Mesendoderm (in vitro differentiated cells): ENCODE measurements at regions not wholly inside any gene's neighbourhood (a gene's known extent, or its start where the extent isn't known, plus 50 kb on each side); places are given as distances from the start of the nearest gene placed in this dataset.

Experiments used
- DNase-seq: peaks from one replicate; pipeline ENCODE4 v3.0.0; 2013
- H2AK5ac ChIP-seq: 2 replicates; pipeline ENCODE4 v1.6.1; 2013; ENCODE audit warnings: low read length, inconsistent platforms
- H2BK120ac ChIP-seq: 2 replicates; pipeline ENCODE4 v1.6.1; 2013; ENCODE audit warnings: low read depth, mild to moderate bottlenecking, low read length, moderate library complexity, mixed read lengths
- H2BK15ac ChIP-seq: replicated peaks from 2 replicates; pipeline ENCODE4 v1.6.1; 2013; ENCODE audit warnings: low read depth, mild to moderate bottlenecking, moderate library complexity
- H2BK5ac ChIP-seq: 2 replicates; pipeline ENCODE4 v1.6.1; 2013; ENCODE audit warnings: low read length, inconsistent platforms
- H3K18ac ChIP-seq: 2 replicates; pipeline ENCODE4 v1.6.1; 2013; ENCODE audit warnings: mild to moderate bottlenecking, low read length, mixed read lengths
- H3K23ac ChIP-seq: one replicate; pipeline ENCODE4 v1.6.1; 2013; ENCODE audit warnings: low read length
- H3K27ac ChIP-seq: 2 replicates; pipeline ENCODE4 v1.5.1; 2013; ENCODE audit warnings: low read depth, mild to moderate bottlenecking, inconsistent platforms, low read length, moderate library complexity
- H3K27me3 ChIP-seq: 2 replicates; pipeline ENCODE4 v1.6.1; 2013; ENCODE audit warnings: low read length, control low read depth, mild to moderate bottlenecking, inconsistent platforms; ENCODE audit not compliant: insufficient read depth, poor library complexity
- H3K36me3 ChIP-seq: 2 replicates; pipeline ENCODE4 v1.6.1; 2013; ENCODE audit warnings: low read length, inconsistent platforms; ENCODE audit not compliant: control insufficient read depth, insufficient read depth
- H3K4ac ChIP-seq: one replicate; pipeline ENCODE4 v1.6.1; 2013; ENCODE audit warnings: low read depth, mild to moderate bottlenecking, low read length, moderate library complexity
- H3K4me1 ChIP-seq: 2 replicates; pipeline ENCODE4 v1.6.1; 2013; ENCODE audit warnings: low read depth, low read length, inconsistent platforms; ENCODE audit not compliant: control insufficient read depth
- H3K4me2 ChIP-seq: 2 replicates; pipeline ENCODE4 v1.6.1; 2013; ENCODE audit warnings: low read length
- H3K4me3 ChIP-seq: 2 replicates; pipeline ENCODE4 v1.5.1; 2013; ENCODE audit warnings: mild to moderate bottlenecking, low read length
- H3K56ac ChIP-seq: one replicate; pipeline ENCODE4 v1.6.1; 2013; ENCODE audit warnings: low read length
- H3K79me1 ChIP-seq: 2 replicates; pipeline ENCODE4 v1.6.1; 2013; ENCODE audit warnings: low read length, inconsistent platforms
- H3K79me2 ChIP-seq: 2 replicates; pipeline ENCODE4 v1.6.1; 2013; ENCODE audit warnings: mild to moderate bottlenecking, low read length; ENCODE audit not compliant: control insufficient read depth, insufficient read depth
- H3K9ac ChIP-seq: 2 replicates; pipeline ENCODE4 v1.6.1; 2013; ENCODE audit warnings: low read length, inconsistent platforms
- H4K5ac ChIP-seq: one replicate; pipeline ENCODE4 v1.6.1; 2013; ENCODE audit warnings: low read length
- H4K8ac ChIP-seq: one replicate; pipeline ENCODE4 v1.6.1; 2013; ENCODE audit warnings: low read depth, mild to moderate bottlenecking, control low read depth, low read length, moderate library complexity
- WGBS: extraction: QIAGEN DNeasy Blood & Tissue Kit; methylation state at CpG from one replicate; pipeline ENCODE4 v1.1.7; 2013; ENCODE audit warnings: low lambda C conversion rate, missing lambda C conversion rate; ENCODE audit not compliant: insufficient coverage; ENCODE audit errors: extremely low coverage; 5-methylcytosine and 5-hydroxymethylcytosine counted together

GRCh38 chr4:124212815-124213630 lies 499.5 kb downstream of the ANKRD50 start:
- Histone ChIP-seq H2AK5ac (no peak overlapping the region), H3K4me1 (peaks cover 3% of the 10 kb centered on the region), H3K4me3 (no peak overlapping the region), H4K5ac (no peak overlapping the region), H3K4me2 (no peak overlapping the region), H2BK15ac (no peak overlapping the region), H3K9ac (peak overlapping the region; percentile 57), H3K4ac (no peak overlapping the region), H3K23ac (no peak overlapping the region), H3K27me3 (no peaks in the 10 kb centered on the region), H3K18ac (no peak overlapping the region), H3K27ac (peak overlapping the region; percentile 85), H3K79me2 (no peaks in the 10 kb centered on the region), H3K79me1 (no peaks in the 10 kb centered on the region), H2BK5ac (peak overlapping the region; percentile 84), H3K56ac (peak overlapping the region; percentile 76), H4K8ac (no peak overlapping the region), H2BK120ac (peak overlapping the region; percentile 12), H3K36me3 (no peaks in the 10 kb centered on the region)
- no CpG with 5 or more reads among the region's 3 CpGs for WGBS
- DNase-seq = peak; percentile 75

- Histone ChIP-seq H2BK5ac (no peak overlapping the region), H3K9ac (no peak overlapping the region), H3K4me3 (no peak overlapping the region), H3K4me2 (no peak overlapping the region), H3K79me1 (no peaks in the 10 kb centered on the region), H3K79me2 (no peaks in the 10 kb centered on the region), H3K36me3 (no peaks in the 10 kb centered on the region), H3K4ac (no peak overlapping the region), H2AK5ac (no peak overlapping the region), H3K23ac (no peak overlapping the region), H3K56ac (no peak overlapping the region), H3K27me3 (no peaks in the 10 kb centered on the region), H2BK15ac (no peak overlapping the region), H3K27ac (no peak overlapping the region), H3K18ac (peak overlapping the region; percentile 39), H2BK120ac (no peak overlapping the region), H3K4me1 (no peaks in the 10 kb centered on the region), H4K5ac (no peak overlapping the region), H4K8ac (no peak overlapping the region)
- DNase-seq = no peak
- no CpG with 5 or more reads among the region's 1 CpG for WGBS
These were observed 493.1 kb downstream of the ANKRD50 start for GRCh38 chr4:124219389-124219788.

GRCh38 chr4:124224256-124224655 lies 488.3 kb downstream of the ANKRD50 start:
- H3K4me1 ChIP-seq = no peaks in the 10 kb centered on the region
- DNase-seq = no peak
- H2AK5ac ChIP-seq = no peak overlapping the region
- no peaks in the 10 kb centered on the region for H3K27me3 ChIP-seq
- H4K5ac ChIP-seq = no peak overlapping the region
- no peak overlapping the region for H2BK15ac ChIP-seq
- H2BK120ac ChIP-seq = no peak overlapping the region
- no peak overlapping the region for H2BK5ac ChIP-seq
- H3K9ac ChIP-seq = no peak overlapping the region
- no peak overlapping the region for H3K4me3 ChIP-seq
- H3K18ac ChIP-seq = no peak overlapping the region
- H3K36me3 ChIP-seq = no peaks in the 10 kb centered on the region
- no peak overlapping the region for H3K4me2 ChIP-seq
- H4K8ac ChIP-seq = no peak overlapping the region
- H3K27ac ChIP-seq = no peak overlapping the region
- H3K79me2 ChIP-seq = no peaks in the 10 kb centered on the region
- no peak overlapping the region for H3K56ac ChIP-seq
- no peak overlapping the region for H3K4ac ChIP-seq
- H3K23ac ChIP-seq = no peak overlapping the region
- no peaks in the 10 kb centered on the region for H3K79me1 ChIP-seq
- no CpG with 5 or more reads among the region's 1 CpG for WGBS

GRCh38 chr4:124227981-124228380 lies 484.6 kb downstream of the ANKRD50 start:
- no peak overlapping the region for H3K4me2 ChIP-seq
- H3K4me1 ChIP-seq = no peaks in the 10 kb centered on the region
- DNase-seq = no peak
- no peak overlapping the region for H2BK5ac ChIP-seq
- no peak overlapping the region for H2BK120ac ChIP-seq
- H3K27ac ChIP-seq = no peak overlapping the region
- no peaks in the 10 kb centered on the region for H3K36me3 ChIP-seq
- no peak overlapping the region for H2AK5ac ChIP-seq
- no peaks in the 10 kb centered on the region for H3K27me3 ChIP-seq
- H3K9ac ChIP-seq = no peak overlapping the region
- no peak overlapping the region for H3K23ac ChIP-seq
- no peaks in the 10 kb centered on the region for H3K79me2 ChIP-seq
- no peak overlapping the region for H3K4me3 ChIP-seq
- H4K8ac ChIP-seq = no peak overlapping the region
- no peak overlapping the region for H3K4ac ChIP-seq
- H3K56ac ChIP-seq = no peak overlapping the region
- no peak overlapping the region for H4K5ac ChIP-seq
- H2BK15ac ChIP-seq = no peak overlapping the region
- no peaks in the 10 kb centered on the region for H3K79me1 ChIP-seq
- H3K18ac ChIP-seq = no peak overlapping the region

- no peak overlapping the region for H4K8ac ChIP-seq
- no CpG with 5 or more reads among the region's 2 CpGs for WGBS
- no peak overlapping the region for H3K56ac ChIP-seq
- no peaks in the 10 kb centered on the region for H3K4me1 ChIP-seq
- H3K4me2 ChIP-seq = no peak overlapping the region
- no peak overlapping the region for H3K23ac ChIP-seq
- no peak for DNase-seq
- no peak overlapping the region for H2BK15ac ChIP-seq
- no peak overlapping the region for H3K4ac ChIP-seq
- no peaks in the 10 kb centered on the region for H3K36me3 ChIP-seq
- H3K79me2 ChIP-seq = no peaks in the 10 kb centered on the region
- no peak overlapping the region for H2BK120ac ChIP-seq
- no peak overlapping the region for H2AK5ac ChIP-seq
- no peaks in the 10 kb centered on the region for H3K27me3 ChIP-seq
- no peak overlapping the region for H3K9ac ChIP-seq
- no peak overlapping the region for H4K5ac ChIP-seq
- H3K18ac ChIP-seq = no peak overlapping the region
- H3K27ac ChIP-seq = no peak overlapping the region
- no peak overlapping the region for H3K4me3 ChIP-seq
- no peak overlapping the region for H2BK5ac ChIP-seq
- H3K79me1 ChIP-seq = no peaks in the 10 kb centered on the region
These were observed 482.3 kb downstream of the ANKRD50 start for GRCh38 chr4:124230268-124230667.

- no peak overlapping the region for H2AK5ac ChIP-seq
- H3K27me3 ChIP-seq = no peaks in the 10 kb centered on the region
- no peak overlapping the region for H4K5ac ChIP-seq
- no peak overlapping the region for H3K27ac ChIP-seq
- no peak overlapping the region for H3K4me2 ChIP-seq
- no peak overlapping the region for H3K23ac ChIP-seq
- H3K56ac ChIP-seq = no peak overlapping the region
- no peaks in the 10 kb centered on the region for H3K79me1 ChIP-seq
- no peak overlapping the region for H3K18ac ChIP-seq
- H3K36me3 ChIP-seq = no peaks in the 10 kb centered on the region
- DNase-seq = no peak
- no peak overlapping the region for H2BK120ac ChIP-seq
- H2BK5ac ChIP-seq = no peak overlapping the region
- H3K4me3 ChIP-seq = no peak overlapping the region
- no peaks in the 10 kb centered on the region for H3K79me2 ChIP-seq
- no peak overlapping the region for H3K9ac ChIP-seq
- no CpG with 5 or more reads among the region's 2 CpGs for WGBS
- no peak overlapping the region for H4K8ac ChIP-seq
- H3K4ac ChIP-seq = no peak overlapping the region
- H2BK15ac ChIP-seq = no peak overlapping the region
- H3K4me1 ChIP-seq = no peaks in the 10 kb centered on the region
These were observed 477.8 kb downstream of the ANKRD50 start for GRCh38 chr4:124234771-124235170.
